ENCODE measurements at regions not wholly inside any gene's neighbourhood (a gene's known extent, or its start where the extent isn't known, plus 50 kb on each side); places are given as distances from the start of the nearest gene placed in this dataset.

- no peak for DNase-seq (ENCODE audit: low spot score)
Measured at GRCh38 chr2:128792476-128793054, 473.9 kb upstream of the HS6ST1 start.

DNA sequence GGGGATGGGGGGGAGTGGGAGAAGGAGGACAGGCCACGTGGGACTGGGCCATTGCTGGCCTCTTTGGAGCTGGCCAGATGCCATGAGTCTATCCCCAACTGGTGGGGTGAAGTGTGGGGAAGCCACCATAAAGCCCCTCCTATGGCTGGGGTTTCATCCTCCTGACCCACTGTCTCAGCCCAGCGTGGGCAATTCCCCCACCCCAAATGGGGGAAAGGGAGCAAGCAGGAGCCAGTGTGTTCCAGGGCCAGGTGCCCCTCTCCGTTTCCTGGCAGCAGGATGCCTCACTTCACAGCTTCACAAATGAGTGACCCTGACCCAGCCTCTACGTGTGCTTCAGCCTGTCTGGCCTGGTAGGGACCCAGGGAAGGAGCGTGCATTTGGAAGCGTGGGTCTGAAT, 474.7 kb upstream of the HS6ST1 start:
- no peak for DNase-seq (ENCODE audit: low spot score)

GRCh38 chr2:128794285-128794684, 475.6 kb upstream of the HS6ST1 start:
- no peak for DNase-seq (ENCODE audit: low spot score)

GRCh38 chr2:128796321-128796720, 477.7 kb upstream of the HS6ST1 start:
- DNase-seq (ENCODE audit: low spot score) = no peak

GRCh38 chr2:128797092-128797491, 478.4 kb upstream of the HS6ST1 start:
- no peak for DNase-seq (ENCODE audit: low spot score)

GRCh38 chr2:128797533-128797932, 478.9 kb upstream of the HS6ST1 start:
- no peak for DNase-seq (ENCODE audit: low spot score)

DNA sequence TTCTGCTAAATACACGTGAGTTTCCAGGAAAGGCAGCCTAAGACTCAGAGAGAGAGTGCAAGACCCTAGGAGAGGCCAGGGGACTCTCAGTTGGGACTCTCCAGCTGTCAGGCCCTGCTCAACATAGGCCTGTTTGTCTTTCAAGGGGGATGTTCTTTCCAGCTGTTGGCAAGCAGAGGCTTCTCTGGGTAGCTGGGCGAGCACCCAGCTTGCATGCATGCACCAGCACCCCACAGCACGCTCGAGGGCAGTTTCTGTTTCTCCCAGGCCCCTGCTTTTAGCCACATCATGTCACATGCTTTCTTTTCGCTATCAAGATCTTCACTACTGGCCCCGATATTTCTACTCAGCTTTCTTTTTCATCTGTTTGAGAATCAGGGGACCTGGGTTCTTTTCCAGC, 479.3 kb upstream of the HS6ST1 start:
- DNase-seq (ENCODE audit: low spot score) = no peak

DNA sequence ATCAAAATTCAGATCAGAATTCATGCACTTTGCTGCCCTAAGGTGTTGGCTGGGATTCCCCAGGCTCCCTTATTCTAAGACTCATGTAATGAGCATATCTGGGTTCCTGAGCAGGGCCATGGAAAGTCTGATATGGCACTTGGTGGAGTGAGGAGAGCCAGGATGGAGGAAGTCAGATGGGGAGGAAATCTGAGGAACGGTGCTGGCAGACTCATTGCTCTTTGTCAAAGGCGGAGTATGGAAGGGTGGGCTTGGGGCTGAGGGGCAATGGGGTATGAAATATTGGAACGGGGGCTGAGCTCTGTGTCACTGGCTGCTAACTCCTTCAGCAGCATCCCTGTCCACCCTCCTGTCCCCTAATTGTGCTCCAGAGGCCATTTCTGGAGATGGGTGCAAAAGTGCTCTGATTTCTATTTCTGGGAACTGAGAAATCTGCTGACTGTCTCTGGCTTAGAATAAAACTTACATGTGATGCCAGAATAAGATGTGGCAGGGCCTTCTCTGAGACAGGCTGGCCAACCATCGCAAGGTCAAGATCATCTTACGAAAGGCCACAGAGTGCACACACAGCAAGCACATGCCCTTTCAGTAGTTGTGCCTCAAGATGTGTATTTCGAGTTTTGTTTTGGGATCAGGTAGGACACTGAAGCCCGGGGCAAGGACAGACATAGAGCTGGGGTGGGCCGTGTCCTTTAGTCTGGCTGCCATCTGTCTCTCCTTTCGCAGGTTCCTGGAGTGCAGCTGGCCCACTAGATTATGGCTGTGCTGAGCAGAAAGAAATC, 480.0 kb upstream of the HS6ST1 start:
- no peak for DNase-seq (ENCODE audit: low spot score)

DNA sequence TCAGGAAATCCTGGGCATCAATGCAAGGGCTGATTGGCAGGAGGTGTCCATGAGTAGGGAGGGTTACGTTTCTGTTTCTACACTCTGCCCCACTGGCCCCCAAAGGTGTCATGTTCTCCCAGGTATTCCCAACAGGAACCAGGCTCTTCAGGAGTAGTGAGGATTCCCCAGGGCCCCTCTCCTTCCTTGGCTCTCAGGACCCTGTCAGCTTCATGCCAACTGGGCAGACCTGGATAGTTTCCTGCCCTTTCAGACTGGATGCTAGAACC, 480.6 kb upstream of the HS6ST1 start:
- no peak for DNase-seq (ENCODE audit: low spot score)

- DNase-seq (ENCODE audit: low spot score) = no peak
Measured at GRCh38 chr2:128799730-128800129, 481.1 kb upstream of the HS6ST1 start.

DNA sequence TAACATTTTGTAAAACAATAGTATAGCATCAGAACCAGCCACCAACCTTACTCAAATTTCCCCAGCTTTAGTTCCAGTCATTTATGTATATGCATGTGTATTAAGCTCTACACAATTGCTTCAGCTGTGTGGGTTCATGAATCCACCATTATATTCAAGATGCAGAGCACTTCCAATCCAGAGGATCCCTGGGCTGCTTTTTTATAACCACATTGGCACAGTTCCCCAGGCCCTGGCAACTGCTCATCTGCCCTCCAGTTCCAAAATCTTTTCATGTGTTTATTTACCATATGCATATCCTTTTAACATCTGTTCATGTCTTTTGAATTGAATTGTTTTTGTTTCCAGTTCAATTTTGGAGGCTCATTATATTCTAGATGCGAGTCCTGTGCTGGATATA, 482.9 kb upstream of the HS6ST1 start:
- DNase-seq (ENCODE audit: low spot score) = no peak

DNA sequence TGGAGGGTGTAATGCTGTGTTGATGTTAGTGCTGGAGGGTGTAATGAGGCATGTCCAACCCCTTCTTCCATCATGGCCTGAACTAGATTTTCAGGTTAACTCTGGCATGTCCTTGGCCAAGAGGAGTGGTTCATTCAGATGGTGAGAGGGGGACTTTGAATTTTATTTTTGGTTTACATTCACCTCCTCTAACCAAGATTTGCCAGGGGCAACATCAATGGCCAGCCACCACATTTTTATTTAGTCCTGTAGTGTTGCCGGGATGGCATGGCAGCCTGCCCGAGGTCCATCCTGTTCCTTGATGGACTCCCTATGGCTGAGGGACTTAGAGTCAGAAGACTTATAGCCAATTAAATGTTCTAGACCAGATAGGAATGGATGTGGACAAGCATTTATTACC, 484.6 kb upstream of the HS6ST1 start:
- DNase-seq (ENCODE audit: low spot score) = no peak

GRCh38 chr2:128805237-128805636, 486.6 kb upstream of the HS6ST1 start:
- DNase-seq (ENCODE audit: low spot score) = no peak

DNA sequence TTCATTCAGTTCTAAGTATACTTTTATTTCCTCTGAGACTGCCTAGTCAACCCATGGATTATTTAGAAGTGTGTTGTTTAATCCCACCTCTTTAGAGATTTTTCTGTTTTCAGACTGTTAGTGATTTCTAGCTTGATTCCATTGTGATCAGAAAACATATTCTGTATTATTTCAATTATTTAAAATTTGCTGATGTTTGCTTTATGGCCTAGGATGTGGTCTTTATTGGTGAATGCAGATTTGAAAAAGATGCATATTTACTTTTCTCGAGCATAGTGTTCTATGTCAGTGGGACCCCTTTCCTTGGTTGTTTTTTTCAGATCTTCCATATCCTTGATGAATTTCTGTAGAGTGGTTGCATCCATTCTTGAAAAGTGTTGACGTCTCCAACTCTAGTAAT, 487.2 kb upstream of the HS6ST1 start:
- DNase-seq (ENCODE audit: low spot score) = no peak

DNA sequence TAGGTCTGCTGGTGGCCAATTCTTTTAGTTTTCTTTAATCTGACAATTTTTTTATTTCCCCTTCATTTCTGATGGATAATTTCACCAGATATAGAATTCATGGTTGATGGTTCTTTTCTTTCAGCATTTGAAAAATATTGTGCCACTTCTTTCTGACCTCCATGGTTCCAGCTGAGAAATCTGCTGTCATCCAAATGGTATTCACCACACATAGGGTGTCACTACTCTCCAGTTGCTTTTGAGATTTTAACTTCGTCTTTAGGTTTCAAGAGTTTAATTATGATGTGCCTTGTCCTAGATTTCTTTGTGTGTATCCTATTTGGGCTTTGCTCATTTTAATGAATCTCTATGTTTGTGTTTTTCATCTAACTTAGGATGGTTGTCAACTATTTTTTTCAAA, 488.6 kb upstream of the HS6ST1 start:
- no peak for DNase-seq (ENCODE audit: low spot score)

- DNase-seq (ENCODE audit: low spot score) = peak; percentile 28
Measured at GRCh38 chr2:128808462-128809258, 490.0 kb upstream of the HS6ST1 start.

DNA sequence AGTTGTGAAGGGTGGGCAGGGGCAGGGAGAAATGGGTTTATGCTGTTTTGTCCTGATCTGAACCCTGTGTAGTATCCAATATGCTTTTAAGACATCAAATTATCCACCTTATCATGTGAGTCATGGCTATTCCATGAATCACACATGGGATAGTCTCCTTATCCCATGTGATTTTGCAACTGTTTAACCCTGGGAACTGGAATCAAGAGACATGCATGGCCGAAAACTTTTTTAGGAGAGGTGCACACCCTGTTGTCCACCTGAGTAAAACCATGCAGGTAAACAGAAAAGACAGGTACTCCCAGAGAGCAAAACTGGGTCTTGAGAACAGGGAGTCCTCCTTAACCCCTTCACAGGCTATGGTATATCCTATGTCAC, 490.6 kb upstream of the HS6ST1 start:
- peak; percentile 1 for DNase-seq (ENCODE audit: low spot score)

GRCh38 chr2:128809880-128810279, 491.2 kb upstream of the HS6ST1 start:
- no peak for DNase-seq (ENCODE audit: low spot score)

DNA sequence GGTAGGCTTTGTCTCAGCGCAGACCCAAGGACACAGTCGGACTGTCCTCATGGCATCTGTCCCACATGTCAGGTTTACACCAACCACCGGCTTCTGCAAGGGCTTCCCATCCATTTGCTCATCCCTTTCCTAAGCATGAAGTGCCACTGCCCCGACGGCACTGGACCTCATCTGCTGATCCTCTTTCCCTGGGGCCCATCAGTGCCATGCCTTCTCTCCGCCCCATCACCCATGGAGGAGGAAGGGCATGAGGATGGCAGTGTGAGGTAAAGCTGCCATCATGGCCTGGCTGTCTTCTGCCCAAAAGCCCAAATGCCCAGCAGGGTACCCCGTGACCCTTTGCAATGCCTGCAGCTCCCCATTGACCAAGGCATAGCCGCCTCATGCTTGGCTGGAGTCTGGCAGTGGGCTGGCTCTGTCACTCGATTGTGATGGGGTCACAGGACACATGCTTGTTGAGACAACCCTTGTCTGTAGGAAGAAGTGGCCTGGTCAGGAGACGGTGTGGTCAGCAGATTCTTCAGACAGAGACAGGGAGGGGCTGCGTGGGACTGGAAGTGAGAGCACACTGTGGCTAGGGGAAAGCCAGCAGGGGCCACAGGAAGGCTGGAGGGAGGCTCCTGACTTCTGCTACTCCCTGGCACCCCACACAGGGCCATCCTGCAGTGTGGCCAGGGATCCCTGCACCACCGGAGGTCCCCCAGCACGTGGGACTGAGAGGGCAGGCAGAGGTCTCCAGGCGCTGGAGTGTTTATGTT, 493.7 kb upstream of the HS6ST1 start:
- no peak for DNase-seq (ENCODE audit: low spot score)

GRCh38 chr2:128813352-128814034, 494.8 kb upstream of the HS6ST1 start:
- no peak for DNase-seq (ENCODE audit: low spot score)

- no peak for DNase-seq (ENCODE audit: low spot score)
Measured at GRCh38 chr2:128815248-128815647, 496.6 kb upstream of the HS6ST1 start.

DNA sequence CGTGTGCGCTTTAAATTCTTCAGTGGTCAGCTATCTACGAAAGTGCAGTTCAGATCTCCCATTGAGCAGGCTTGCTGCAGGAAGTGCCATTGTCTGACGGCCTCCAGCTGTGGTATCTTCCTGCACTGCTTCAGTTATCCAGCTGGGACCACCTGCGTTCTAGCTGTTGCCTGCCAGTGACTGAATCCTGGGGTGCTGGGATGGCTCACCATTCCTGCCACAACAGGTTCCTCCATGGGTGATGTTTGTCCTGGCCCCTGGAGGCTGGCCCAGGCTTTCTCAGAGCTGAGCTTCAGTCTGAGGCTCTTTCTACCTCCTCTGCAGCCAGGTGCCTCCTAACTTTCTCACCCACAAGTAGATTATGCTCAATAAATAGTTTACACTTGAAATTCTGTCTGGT, 498.5 kb upstream of the HS6ST1 start:
- no peak for DNase-seq (ENCODE audit: low spot score)
